ENCODE measurements at regions not wholly inside any gene's neighbourhood (a gene's known extent, or its start where the extent isn't known, plus 50 kb on each side); places are given as distances from the start of the nearest gene placed in this dataset.

DNA sequence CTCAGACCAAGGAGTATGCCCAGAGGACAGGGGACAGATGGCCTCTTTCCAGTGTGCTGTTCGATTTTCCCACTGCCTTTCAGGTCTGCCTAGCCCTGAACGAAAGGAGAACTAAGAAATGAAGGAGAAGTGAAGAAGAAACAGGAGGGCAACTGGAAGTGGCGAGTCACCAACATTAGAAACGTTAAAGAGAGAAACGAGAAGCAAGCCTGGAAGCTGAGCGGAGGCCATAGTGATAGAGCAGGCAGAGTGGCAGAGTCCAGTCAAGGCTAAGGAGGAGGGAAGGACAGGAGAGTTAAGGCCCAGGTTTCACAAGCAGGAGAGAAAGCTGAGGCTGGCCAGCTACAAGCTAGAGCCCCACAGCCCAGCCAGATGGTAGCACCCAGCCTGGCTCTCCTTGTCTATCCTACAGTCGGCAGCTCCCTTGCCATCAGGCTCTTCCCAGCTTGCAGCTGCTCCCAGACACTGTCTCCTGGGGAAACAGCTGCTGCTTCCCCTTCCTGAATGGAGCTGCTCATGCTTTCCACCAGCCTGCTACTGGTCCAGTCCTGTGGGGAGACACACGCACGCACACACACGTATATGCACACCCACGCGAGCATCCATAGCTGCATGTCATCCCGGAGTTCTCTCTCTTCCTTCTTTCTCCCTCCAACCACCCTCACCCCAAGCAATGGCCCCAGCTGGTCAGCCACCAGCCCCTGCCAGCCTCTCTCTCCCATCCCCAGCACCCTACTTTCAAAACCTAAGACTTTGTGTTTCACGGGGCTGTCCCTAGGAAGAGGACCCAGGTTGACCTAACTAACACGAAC, 139.7 kb upstream of the CCND2 start:
- DNase-seq, result no peak

DNA sequence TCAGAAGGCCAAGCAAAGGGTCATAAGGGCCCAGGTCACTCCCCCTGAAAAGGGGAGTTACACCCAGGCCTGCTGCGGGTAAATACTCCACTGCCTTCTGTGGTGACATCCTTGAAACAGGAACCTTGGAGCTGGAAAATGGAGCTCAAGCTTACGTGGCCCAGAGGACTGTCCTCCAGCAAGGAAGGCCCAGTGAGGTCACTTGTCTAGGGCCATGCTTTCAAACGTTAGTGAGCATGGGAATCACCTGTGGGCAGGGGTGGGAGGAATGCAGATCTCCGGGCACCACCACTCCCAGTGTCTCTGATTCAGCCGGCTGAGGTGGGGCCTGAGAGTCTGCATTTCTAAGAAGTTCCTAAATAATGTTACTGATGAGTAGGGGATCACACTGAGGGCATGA, 140.5 kb upstream of the CCND2 start:
- DNase-seq, result no peak

DNA sequence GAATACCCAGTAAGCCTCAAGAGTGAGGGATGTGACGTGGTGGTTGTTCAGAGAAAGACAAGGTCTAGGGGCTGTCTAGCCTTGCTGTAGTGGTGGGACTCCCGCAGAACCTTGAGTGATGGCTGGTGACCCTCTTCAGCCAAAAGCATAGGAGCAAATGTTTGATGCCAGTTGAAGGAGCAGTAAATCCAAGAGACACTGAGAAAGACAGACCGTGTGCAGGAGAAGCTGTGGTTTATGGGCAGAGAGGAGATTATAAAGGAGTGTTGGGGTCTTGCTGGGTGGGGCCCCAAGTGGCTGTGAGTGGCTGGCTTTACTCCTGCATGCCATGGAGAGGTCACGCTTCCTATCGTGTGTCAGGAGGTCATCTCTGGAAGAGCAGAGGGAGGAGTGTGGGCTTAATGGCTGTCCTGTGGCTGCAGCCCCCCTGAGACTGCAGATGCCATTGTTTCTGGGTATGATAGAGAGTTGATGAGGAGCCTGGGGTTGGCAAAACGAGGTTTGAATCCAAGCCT, 152.0 kb upstream of the CCND2 start:
- no peak for DNase-seq

DNA sequence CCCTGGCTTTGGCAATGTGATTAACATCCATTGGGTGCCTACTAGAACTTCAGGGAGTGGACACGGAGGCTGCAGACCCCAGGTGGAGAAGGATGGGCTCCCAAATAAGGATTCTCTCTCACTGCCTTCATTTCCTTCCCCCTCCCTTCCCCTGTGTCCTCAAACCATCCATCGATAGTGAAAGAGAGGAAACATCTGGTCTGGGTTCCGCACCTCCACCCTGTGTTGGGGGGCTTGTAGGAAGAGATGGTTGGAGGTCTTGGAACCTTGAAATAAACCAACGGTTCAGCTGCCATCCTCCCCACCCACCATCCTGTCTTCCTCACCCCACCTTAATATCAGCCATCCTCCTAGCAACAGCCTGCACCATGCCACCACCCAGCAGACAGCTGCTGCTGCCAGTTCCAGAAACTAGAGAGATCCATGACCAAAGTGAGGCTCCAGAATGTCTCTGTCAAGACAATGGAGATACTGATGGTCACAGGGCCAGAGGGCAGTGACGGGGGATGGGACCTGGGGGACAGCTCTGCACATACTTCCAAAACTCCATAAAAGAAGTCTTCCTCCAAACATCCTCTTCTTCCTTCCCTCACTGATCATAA, 153.1 kb upstream of the CCND2 start:
- DNase-seq, result no peak

DNA sequence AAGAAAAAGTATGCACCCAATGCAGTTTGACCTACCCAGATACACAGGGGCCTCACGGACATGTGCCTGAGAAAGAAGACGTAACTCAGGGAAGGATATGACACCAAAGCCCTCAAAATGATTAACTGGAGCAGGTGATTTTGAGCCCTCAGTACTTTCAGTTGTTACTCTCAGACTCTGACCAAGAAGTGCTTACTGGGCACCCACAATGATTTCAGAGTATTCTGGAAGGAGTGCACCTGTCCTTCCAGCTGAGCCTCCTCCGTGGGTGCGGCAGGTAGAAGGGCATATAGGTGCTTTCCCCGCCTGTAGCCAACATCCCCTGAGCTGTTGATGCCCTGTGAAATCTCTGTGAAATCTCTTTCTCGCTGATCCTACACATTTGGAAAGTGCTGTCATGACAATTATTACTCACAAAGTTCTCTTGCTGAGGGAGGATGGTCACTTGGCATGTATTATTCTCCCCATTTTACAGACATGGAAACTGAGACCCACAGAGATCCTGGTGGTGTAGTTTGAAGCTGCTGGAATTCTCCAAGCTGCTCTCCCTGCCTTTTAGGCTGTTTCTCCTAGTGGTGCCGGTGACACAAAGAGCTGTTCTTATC, 154.3 kb upstream of the CCND2 start:
- no peak for DNase-seq

DNA sequence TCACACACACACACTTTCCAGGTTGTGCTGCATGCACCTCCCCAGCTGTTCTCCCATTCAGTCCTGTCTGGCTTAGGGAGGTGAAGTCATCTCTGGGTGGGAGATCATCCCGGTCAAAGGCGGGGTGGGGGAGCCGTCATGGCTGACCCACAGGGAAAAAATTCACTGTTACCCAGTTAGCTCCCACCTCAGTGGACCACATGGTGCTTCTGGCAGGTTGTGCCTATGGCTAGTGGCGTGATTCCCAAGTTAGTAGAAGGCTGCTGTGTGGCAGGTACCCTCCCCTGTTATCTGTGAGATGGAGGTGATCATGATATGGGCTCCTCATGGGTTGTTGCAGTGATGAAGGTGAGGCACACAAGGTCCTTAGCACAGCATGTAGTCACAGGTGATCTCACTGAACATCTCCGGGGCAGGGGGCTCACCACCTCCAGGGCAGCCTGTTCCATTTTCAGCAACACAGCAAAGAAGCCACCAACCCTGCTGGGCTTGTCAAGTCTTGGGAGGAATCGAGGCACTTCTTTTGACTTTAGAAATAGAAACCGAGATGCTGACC, 154.9 kb upstream of the CCND2 start:
- DNase-seq, result no peak

DNA sequence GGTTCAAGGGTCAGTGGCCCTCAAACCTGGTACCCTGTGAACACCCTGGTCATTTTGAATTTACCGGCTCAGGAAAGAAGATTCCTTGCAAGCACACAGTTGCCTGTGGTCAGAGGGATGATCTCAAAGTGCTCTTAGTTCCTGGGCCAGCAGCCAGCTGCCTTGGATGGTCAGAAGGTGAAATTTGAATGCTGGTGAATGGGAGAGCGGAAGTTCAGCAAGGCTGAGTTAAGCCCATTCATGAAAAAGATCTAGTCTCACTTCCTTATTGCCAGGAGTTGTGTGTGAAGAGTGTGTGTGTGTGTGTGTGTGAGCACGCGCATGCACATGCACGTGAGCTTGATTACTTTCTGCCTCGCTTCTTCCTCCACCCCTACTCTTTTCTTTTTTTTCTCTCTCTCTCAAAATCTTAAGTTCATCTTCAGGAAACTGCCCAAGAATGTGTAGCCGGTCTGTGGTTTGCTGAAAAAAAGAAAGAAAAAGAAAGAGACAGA, 155.5 kb upstream of the CCND2 start:
- no peak for DNase-seq

DNA sequence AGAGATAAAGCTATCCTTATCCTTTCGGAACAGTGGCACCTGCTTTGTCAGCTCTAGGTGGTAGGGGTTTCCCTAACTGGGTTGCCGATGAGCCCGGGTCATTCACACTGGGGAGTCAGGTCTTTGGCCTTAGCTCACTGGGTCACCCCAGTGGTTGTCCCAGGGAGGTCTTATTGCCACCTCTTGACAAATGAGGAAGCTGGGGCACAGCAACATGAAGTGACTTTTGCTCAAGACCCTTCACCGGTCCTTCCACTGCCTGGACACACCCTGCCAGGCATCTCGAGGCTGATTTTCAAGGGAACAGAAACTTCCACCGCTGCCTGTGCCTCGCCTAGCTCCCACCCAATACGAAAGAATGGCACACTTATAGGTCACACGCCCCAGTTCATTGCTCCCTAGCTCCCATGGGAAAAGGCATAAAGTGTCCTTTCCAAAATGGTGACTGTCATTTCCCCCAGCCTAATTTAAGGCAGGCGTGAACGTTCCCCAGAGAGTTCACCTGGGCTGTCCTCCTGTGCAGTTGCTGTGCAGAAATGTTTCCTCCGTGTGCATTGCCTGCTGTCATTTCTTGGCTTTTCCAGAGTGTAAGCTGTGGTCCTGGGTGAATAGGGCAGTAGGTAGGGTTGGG, 156.1 kb upstream of the CCND2 start:
- no peak for DNase-seq

DNA sequence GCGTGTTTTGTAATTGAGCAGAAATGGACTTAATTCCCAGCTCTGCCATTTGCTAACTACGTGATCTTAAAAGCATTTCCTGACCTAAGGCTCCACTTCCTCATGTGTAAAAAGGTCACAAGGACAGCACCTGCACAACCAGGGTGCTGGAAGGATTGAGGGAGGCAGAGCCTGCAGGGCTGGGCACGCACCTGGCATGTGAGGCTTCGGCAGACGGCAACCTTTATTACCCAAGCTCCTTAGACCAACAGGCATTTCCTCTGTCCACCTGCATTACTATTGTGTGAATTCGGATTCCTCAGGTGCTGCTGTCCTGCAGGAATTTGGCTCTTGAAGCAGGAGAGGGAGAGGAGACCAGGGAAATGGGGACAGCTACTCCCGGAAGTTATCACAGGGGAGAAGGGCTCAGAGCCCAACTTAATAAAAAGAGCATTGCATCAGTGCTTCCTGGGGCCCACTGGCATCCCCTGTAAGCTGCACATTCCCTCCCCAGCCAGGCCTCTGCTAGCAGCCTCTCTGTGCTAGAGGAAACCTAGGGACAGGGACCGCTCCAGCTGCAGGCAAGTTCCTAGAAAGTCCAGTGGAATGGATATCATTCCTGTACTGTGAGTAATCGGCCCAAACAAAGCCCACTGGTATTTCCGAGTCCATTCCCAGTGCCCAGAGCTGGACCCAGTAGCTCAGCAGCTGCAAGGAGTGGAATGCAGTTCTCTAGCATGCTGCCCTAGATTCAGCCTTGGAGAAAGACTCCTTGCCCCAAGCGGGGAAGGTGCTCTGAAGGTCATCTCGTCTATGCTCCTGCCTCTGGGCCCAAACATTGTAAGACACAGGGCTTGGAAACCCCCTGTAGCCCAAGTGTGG, 157.1 kb upstream of the CCND2 start:
- no peak for DNase-seq

DNA sequence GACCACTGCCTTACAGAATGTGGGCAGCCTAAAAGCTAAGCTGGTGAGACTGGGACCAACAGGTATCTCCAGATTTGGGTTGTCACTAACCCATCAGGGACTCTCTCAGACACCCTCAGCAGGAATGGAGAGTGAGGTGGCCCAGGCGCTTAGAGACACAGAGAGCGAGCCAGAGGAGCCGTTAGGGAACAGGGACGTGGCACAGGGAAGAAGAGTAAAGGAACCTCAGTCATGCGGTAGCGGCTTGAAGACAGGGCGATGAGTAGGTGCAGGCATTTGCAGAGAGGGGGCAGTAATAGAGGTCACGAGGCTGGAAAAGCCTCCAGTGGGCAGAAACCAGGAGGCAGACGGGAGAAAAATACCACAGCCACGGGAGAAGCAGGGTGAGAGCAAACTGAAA, 158.0 kb upstream of the CCND2 start:
- no peak for DNase-seq

DNA sequence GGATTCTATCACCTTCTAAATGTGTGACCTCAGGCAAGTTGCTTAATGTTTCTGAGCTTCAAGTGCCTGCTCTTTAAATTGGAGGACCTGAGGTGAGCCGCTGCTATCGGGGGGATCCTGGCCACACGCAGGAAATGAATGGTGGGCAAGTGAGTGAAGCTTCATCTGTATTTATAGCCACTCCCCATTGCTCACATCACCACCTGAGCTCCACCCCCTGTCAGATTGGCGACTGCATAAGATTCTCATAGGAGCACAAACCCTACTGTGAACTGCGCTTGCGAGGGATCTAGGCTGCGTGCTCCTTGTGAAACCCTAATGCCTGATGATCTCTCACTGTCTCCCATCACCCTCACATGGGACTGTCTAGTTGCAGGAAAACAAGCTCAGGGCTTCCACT, 158.6 kb upstream of the CCND2 start:
- DNase-seq, result no peak

DNA sequence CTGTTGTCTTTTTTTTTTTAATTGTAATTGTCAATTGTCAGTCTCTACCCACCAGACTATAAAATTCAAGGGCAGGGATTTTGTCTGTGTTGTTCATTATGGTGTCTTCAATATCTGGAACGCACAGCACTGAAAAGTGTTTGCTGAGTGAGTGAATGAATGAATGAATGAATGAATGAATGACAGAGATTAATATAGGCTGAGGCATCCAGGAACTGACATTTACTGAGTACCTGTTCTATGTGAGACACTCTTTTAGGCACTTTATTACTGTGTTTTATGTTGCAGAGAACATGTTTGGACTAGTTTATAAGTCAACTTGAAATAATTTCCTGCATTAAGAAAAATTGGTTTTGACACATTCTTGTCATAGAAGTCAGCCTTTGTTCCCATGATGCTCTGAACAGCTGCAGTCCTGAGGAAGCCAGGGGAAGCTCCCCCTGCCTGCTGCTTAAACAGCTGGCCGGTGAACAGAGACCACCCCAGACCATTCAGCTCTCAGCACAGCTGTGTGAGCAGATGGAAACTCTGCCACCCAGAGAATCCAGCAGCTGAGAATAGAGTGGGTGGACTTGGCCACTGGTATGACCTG, 160.7 kb upstream of the CCND2 start:
- DNase-seq, result no peak

DNA sequence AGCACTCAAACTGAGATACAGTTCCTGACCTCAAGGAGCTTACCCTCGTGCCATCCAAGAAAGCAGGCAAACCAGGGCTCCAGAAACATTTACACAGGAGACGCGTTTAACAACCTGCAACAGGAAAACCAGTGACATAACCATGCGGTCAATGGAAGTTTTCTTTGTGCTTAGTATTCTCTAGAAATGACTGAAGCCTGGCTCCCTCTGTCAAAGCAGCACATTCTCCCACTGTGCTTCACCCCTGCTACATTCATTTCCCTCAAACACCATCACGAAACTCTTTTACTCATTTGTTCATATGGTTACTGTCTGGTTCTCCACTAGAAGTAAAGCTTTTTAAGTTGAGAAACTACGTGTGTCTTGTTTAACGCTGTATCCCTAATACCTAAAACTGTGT, 161.3 kb upstream of the CCND2 start:
- DNase-seq, result no peak

DNA sequence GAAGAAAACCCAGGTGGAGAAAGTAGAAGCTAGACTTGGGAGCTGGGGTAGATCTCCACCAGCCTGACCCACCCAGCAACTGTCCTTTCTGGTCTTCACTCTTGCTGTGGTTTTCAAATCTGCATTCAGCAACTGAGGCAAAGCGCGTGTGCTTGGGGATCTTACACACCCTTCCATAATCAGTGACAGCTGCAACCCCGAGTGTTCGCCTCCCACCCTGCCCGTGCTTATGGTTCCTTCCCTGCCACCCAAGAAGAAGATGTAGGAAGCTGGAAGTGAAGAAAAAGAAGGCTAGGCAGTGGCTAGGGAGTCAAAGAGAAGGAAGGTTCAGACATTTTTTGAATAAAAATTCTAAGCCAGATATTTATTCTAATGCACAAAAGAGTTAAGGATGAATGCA, 162.6 kb upstream of the CCND2 start:
- DNase-seq, result no peak

DNA sequence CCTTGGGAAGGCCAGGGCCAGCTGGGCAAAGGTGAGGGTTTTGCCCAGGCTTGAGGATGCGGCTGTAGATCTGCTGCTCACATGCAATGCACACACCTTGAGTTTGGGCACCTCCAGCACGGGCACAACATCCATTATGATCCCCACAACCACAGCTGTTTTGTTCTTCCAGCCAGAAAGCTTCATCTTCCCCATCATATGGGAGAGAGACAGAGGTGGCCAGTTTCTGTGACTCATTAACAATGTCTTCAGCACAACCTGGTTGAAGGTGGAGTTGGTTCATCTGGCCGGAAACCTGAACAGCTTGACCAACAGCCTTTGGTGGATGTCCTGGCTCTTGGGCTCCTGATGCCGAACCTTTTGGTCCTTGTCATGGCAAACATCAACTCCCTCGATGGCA, 163.7 kb upstream of the CCND2 start:
- DNase-seq, result no peak

DNA sequence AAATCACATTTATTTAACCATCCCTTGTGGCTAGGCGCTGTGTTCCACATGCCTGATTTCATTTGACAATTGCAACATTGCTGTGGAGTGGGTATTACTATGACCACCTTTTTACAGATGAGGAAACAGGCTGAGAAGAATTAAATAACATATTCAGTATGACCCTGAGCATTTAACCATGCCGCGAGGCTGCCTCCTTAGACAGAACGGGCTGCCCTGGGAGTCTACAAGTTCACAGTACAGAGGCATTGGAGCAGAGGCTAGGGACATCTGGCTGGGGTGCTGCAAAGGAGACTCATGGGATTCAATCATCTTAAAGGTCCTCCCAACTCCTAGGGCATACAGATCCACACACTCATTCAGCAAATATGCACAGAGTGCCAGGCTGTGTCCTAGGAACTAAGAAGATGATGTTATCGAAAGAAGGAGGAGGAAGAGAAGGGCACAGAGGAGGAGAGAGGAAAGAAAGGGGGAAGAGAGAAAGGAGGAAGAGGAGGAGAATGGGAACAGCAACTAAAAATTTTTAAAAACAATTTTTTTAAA, 164.7 kb upstream of the CCND2 start:
- DNase-seq, result no peak

DNA sequence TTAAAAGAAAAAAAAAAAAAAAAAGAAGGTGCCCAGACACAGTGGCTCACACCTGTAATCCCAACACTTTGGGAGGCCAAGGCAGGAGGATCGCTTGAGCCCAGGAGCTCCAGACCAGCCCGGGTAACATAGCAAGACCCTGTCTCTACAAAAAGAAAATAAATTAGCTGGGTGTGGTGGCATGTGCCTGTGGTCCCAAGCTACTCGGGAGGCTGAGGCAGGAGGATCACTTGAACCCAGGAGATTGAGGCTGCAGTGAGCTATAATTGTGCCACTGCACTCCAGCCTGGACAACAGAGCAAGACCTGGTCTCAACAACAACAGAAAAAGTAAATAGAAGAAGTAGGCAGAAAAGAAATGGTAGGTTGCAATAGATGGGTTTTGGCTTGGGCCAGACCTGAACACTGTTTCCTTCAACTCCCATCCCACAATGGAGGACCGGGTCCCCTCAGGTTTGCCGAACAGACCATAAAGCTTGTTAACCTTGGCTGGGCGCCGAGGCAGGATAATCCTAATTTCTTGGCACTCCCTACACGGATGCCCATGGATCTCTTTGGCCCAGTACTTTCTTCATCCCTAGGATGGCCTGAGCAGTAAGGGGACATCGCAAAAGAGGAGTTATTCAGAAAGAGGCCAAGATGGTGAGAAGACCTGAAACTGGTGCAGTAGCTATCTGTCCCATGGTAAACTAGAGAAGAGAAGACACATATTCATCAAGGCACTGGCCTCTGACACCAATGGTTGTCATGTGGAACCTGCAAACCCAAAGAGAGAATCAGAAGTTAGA, 165.5 kb upstream of the CCND2 start:
- no peak for DNase-seq

DNA sequence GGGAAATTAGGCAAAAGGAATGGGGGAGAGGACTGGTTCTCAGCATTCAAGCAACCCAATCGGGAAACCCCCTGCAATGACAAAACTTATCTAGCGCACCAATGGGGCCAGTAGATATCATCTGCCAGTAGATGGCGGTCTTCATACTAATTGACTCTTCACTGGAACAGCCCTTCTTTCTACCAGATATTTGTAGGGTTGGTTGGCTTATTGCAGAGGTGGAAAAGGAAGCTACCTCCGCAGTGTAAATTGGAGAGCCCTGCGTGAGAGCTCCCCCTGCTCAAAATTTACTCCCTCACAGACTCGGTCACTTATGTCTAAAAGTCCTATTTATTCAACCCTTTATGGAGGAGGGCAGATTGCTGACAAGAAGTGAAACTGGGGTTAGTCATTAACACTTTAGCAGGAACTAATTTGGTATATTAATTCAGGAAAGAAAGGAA, 166.1 kb upstream of the CCND2 start:
- peak; percentile 50 for DNase-seq

DNA sequence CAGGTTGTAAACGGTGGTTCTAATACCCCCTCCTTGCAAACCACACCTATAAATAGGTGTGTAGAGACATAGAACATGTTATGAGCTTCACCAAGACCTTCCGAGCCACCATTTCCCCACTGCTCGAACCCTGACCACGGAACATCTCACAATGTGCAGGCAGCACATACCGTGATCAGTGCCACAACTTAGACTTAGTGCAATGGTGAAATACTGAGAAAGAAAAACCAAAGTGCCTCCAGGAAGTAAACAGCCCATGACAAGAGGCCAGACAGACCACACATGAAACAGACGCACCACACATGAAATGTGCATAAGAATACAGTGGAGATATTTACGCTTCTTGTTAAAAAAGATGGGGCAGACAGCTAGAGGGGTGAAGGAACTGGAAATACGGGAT, 166.9 kb upstream of the CCND2 start:
- DNase-seq, result no peak

DNA sequence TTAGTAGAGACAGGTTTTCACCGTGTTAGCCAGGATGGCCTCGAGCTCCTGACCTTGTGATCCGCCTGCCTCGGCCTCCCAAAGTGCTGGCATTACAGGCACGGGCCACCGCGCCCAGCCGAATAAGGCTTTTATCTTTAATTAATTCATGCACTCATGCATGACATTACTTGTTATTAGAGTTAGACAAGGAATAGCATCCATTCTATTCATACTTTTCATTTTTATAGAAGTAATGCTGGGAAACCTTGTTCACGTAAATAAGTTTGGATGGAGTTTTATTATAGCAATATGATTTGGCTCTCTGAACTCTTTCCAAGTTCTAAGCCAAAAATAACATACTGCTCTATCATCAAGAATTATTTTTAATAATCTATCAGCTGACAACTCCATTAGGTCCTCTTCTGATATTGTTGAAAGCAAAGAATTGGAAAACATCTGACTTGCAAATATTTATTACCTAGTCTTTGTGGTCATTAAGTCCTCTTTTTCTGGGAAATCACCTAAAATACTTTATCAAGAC, 168.8 kb upstream of the CCND2 start:
- no peak for DNase-seq
